ENCODE measurements at regions not wholly inside any gene's neighbourhood (a gene's known extent, or its start where the extent isn't known, plus 50 kb on each side); places are given as distances from the start of the nearest gene placed in this dataset.

DNA sequence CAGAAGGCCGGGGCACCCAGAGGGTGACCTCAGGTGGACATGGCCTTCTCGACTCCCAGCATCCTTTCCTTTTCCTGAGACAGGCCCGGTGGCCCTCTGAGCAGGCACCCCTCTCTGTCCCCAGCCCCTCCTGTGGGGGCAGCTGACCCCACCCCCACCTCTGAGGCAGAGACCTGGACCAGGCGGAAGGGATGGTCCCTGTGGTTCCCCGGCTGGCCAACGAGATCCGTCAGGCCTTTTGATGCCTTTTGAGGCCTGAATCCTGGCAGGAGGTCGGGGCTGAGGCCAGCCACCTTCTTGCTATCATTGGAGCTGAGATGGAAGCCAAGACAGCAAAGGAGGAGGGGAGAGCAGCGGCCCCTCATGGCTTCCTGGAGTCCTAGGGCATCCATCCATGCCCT is 50.2 kb upstream of the ACTRT2 start:
- DNase-seq (ENCODE audit: low read depth), result no peak

All from fibroblast of gingiva (primary cell).